IMR-90 (cell line): ENCODE measurements at regions not wholly inside any gene's neighbourhood (a gene's known extent, or its start where the extent isn't known, plus 50 kb on each side); places are given as distances from the start of the nearest gene placed in this dataset.

Experiments
- ATAC-seq: fragments of 200-7000 bp; cut with Tn5 transposase; 2 replicates; pipeline ENCODE4 v1.9.1; 2020; ENCODE audit warnings: low read depth, mild to moderate bottlenecking, moderate library complexity
- BruUV-seq: library from RNA; stranded (reverse); fragments of 400-500 nt; replicated peaks from 2 replicates; lab custom pipeline; 2021; lab: Mats Ljungman, UMichigan
- CTCF ChIA-PET: fragments of 300-600 bp; formaldehyde crosslinking; extraction: SDS; loops from one replicate; lab custom pipeline; 2021; ENCODE audit warnings: antibody characterized with exemption; lab: Yijun Ruan, JAX
- POLR2A ChIA-PET: fragments of 300-600 bp; sonication (Branson Sonifier 250); formaldehyde crosslinking; loops from one replicate; lab custom pipeline; 2022; ENCODE audit warnings: antibody characterized with exemption; ENCODE audit not compliant: unreplicated experiment; lab: Charles Lee
- DNase-seq: peaks from one replicate; pipeline ENCODE4 v3.0.0; 2013
- H2AFZ ChIP-seq: replicated peaks from 2 replicates; pipeline ENCODE3; 2013; ENCODE audit warnings: low read length, mild to moderate bottlenecking; ENCODE audit not compliant: poor library complexity
- H2AK5ac ChIP-seq: 2 replicates; pipeline ENCODE4 v1.6.1; 2013; ENCODE audit warnings: low read depth, low read length, inconsistent platforms
- H2AK9ac ChIP-seq: replicated peaks from 2 replicates; pipeline ENCODE3; 2013; ENCODE audit warnings: mild to moderate bottlenecking, low read depth, low read length, moderate library complexity; ENCODE audit not compliant: poor library complexity
- H2BK120ac ChIP-seq: 2 replicates; pipeline ENCODE4 v1.6.1; 2013; ENCODE audit warnings: low read depth, low read length, inconsistent platforms
- H2BK15ac ChIP-seq: 3 replicates; pipeline ENCODE4 v1.6.1; 2013; ENCODE audit warnings: low read depth, low read length, inconsistent platforms
- H2BK20ac ChIP-seq: 2 replicates; pipeline ENCODE4 v1.6.1; 2013; ENCODE audit warnings: low read depth, mild to moderate bottlenecking, inconsistent platforms, low read length, moderate library complexity
- H2BK5ac ChIP-seq: 2 replicates; pipeline ENCODE4 v1.6.1; 2013; ENCODE audit warnings: mild to moderate bottlenecking, low read depth, low read length, inconsistent platforms; ENCODE audit not compliant: poor library complexity, severe bottlenecking
- H3K14ac ChIP-seq: replicated peaks from 2 replicates; pipeline ENCODE4 v1.6.1; 2013; ENCODE audit warnings: low read depth, low read length, inconsistent platforms
- H3K18ac ChIP-seq: 2 replicates; pipeline ENCODE4 v1.6.1; 2013; ENCODE audit warnings: low read depth, low read length, control low read depth
- H3K23ac ChIP-seq: 2 replicates; pipeline ENCODE4 v1.6.1; 2013; ENCODE audit warnings: low read depth, low read length, inconsistent platforms
- H3K27ac ChIP-seq: 2 replicates; pipeline ENCODE4 v1.5.1; 2013; ENCODE audit warnings: mild to moderate bottlenecking, control low read depth, low read length; ENCODE audit not compliant: insufficient read depth
- H3K27me3 ChIP-seq: 2 replicates; pipeline ENCODE4 v1.6.1; 2013; ENCODE audit warnings: low read length; ENCODE audit not compliant: control insufficient read depth, insufficient read depth
- H3K36me3 ChIP-seq: 2 replicates; pipeline ENCODE4 v1.6.1; 2013; ENCODE audit warnings: low read length, mixed read lengths; ENCODE audit not compliant: control insufficient read depth, insufficient read depth
- H3K4ac ChIP-seq: 2 replicates; pipeline ENCODE4 v1.6.1; 2013; ENCODE audit warnings: low read depth, low read length, inconsistent platforms
- H3K4me1 ChIP-seq: 2 replicates; pipeline ENCODE4 v1.6.1; 2013; ENCODE audit warnings: low read length, mixed read lengths; ENCODE audit not compliant: control insufficient read depth, insufficient read depth
- H3K4me2 ChIP-seq: 2 replicates; pipeline ENCODE4 v1.6.1; 2013; ENCODE audit warnings: low read depth, mild to moderate bottlenecking, control low read depth, low read length, moderate library complexity
- H3K4me3 ChIP-seq: 2 replicates; pipeline ENCODE4 v1.5.1; 2013; ENCODE audit warnings: low read depth, mild to moderate bottlenecking, control low read depth, low read length, moderate library complexity; ENCODE audit not compliant: insufficient read depth
- H3K56ac ChIP-seq: 2 replicates; pipeline ENCODE4 v1.6.1; 2013; ENCODE audit warnings: low read length, inconsistent platforms; ENCODE audit not compliant: insufficient read depth; ENCODE audit errors: extremely low read depth
- H3K79me1 ChIP-seq, 2 experiments: 2 replicates each; pipeline ENCODE4 v1.6.1; 2013; ENCODE audit warnings: low read length in 2 of 2, inconsistent platforms in 1 of 2, low read depth in 1 of 2
- H3K9ac ChIP-seq: 2 replicates; pipeline ENCODE4 v1.6.1; 2013; ENCODE audit warnings: low read depth, low read length, control low read depth
- H3K9me1 ChIP-seq: 2 replicates; pipeline ENCODE4 v1.6.1; 2013; ENCODE audit warnings: low read length, inconsistent platforms; ENCODE audit not compliant: insufficient read depth
- H3K9me3 ChIP-seq: 2 replicates; pipeline ENCODE4 v1.6.1; 2013; ENCODE audit warnings: low read length; ENCODE audit not compliant: control insufficient read depth, insufficient read depth
- H4K20me1 ChIP-seq: 2 replicates; pipeline ENCODE4 v1.6.1; 2013; ENCODE audit warnings: low read length, inconsistent platforms; ENCODE audit not compliant: insufficient read depth
- H4K5ac ChIP-seq: 2 replicates; pipeline ENCODE4 v1.6.1; 2013; ENCODE audit warnings: mild to moderate bottlenecking, low read depth, low read length, control low read depth
- H4K8ac ChIP-seq, 2 experiments: 2 replicates each; pipeline ENCODE4 v1.6.1; 2013; ENCODE audit warnings: low read depth in 2 of 2, low read length in 2 of 2, control low read depth in 1 of 2, inconsistent platforms in 1 of 2
- H4K91ac ChIP-seq: 2 replicates; pipeline ENCODE4 v1.6.1; 2013; ENCODE audit warnings: low read depth, low read length, inconsistent platforms; ENCODE audit not compliant: insufficient read depth
- CHD1 ChIP-seq: IDR thresholded peaks from 2 replicates; pipeline ENCODE4 v1.6.1; 2012; ENCODE audit warnings: low read depth, low read length, improper control_type of control experiment
- FOS ChIP-seq: fragments of 150-350 bp; IDR thresholded peaks from 2 replicates; pipeline ENCODE4 v1.6.1; 2016; ENCODE audit warnings: low read depth, low read length
- MXI1 ChIP-seq: IDR thresholded peaks from 2 replicates; pipeline ENCODE4 v1.6.1; 2012; ENCODE audit warnings: low read depth, mild to moderate bottlenecking, low read length, moderate library complexity, borderline replicate concordance
- NFE2L2 ChIP-seq: fragments of 150-350 bp; IDR thresholded peaks from 2 replicates; pipeline ENCODE4 v1.6.1; 2016; ENCODE audit warnings: low read depth, mild to moderate bottlenecking, low read length
- POLR2A ChIP-seq: IDR thresholded peaks from 2 replicates; pipeline ENCODE4 v1.6.1; 2012; ENCODE audit warnings: mild to moderate bottlenecking, low read depth, low read length
- RFX5 ChIP-seq: IDR thresholded peaks from 2 replicates; pipeline ENCODE4 v1.8.0; 2012; ENCODE audit warnings: low read depth, mild to moderate bottlenecking, low read length, moderate library complexity
- SMC3 ChIP-seq: fragments of 150-350 bp; IDR thresholded peaks from 2 replicates; pipeline ENCODE4 v1.6.1; 2016; ENCODE audit warnings: low read depth, mild to moderate bottlenecking, antibody characterized with exemption, low read length, moderate library complexity
- WGBS, 2 experiments: methylation state at CpG; one replicate each; pipeline versions ENCODE4 v1.1.5 to v1.1.7; 2013; ENCODE audit warnings: missing lambda C conversion rate in 2 of 2; ENCODE audit not compliant: insufficient read length in 1 of 2; ENCODE audit errors: extremely low coverage in 2 of 2; 5-methylcytosine and 5-hydroxymethylcytosine counted together
- dilution Hi-C: fragments of 300-500 bp; cut with HindIII; formaldehyde crosslinking; loops from one replicate; pipeline ENCODE4 v1.14.3; 2018; ENCODE audit warnings: low sequenced_read_pairs; ENCODE audit not compliant: unreplicated experiment
- in situ Hi-C: fragments of 300-500 bp; cut with MboI; formaldehyde crosslinking; loops from 3 replicates; pipeline ENCODE4 v1.14.3; 2019; ENCODE audit warnings: low sequenced_read_pairs, inconsistent platforms, mixed read lengths
- intact Hi-C: fragments of 100-400 bp; cut with micrococcal nuclease; formaldehyde crosslinking; loops from 2 replicates; pipeline ENCODE4 v1.10.0; 2022

- no peak overlapping the region for H2AK9ac ChIP-seq
- in situ Hi-C loops (no loop called here), dilution Hi-C loops (no loop called here), intact Hi-C loops (no loop called here)
- BruUV-seq: no TSS peak
- CTCF ChIA-PET: no interaction called here
- no peak overlapping the region for H2AK5ac ChIP-seq
- no peak overlapping the region for H2AFZ ChIP-seq
- H2BK20ac ChIP-seq: no peak overlapping the region
- no peak overlapping the region for H3K4me2 ChIP-seq
- peaks cover 3% of the 10 kb centered on the region for H3K27me3 ChIP-seq
- H3K9ac ChIP-seq: no peak overlapping the region
- no peaks in the 10 kb centered on the region for H3K9me3 ChIP-seq
- no peak overlapping the region for H3K23ac ChIP-seq
- no peaks in the 10 kb centered on the region for H3K9me1 ChIP-seq
- H4K5ac ChIP-seq: no peak overlapping the region
- no peak overlapping the region for H2BK5ac ChIP-seq
- no peak overlapping the region for H3K18ac ChIP-seq
- H4K20me1 ChIP-seq: no peaks in the 10 kb centered on the region
- WGBS, 2 experiments: 95% methylated on average over 3 of the region's 5 CpGs; no CpG with 5 or more reads in 1 of the 2 experiments
- POLR2A ChIA-PET: no interaction called here
- H3K4ac ChIP-seq: no peak overlapping the region
- no peak for TF ChIP-seq POLR2A
- no peak for TF ChIP-seq MXI1
- no peak for TF ChIP-seq NFE2L2
- no peak for TF ChIP-seq FOS
- no peak for TF ChIP-seq SMC3
- no peak for TF ChIP-seq RFX5
- no peak for TF ChIP-seq CHD1
- no peaks in the 10 kb centered on the region for H3K36me3 ChIP-seq
- no peak overlapping the region for H4K8ac ChIP-seq
- H3K4me3 ChIP-seq: no peak overlapping the region
- DNase-seq (no peak), ATAC-seq (no peak)
- no peak overlapping the region for H3K27ac ChIP-seq
- H4K91ac ChIP-seq: no peak overlapping the region
- no peak overlapping the region for H3K14ac ChIP-seq
- H3K79me1 ChIP-seq: no peaks in the 10 kb centered on the region
- H3K4me1 ChIP-seq: no peaks in the 10 kb centered on the region
- H2BK120ac ChIP-seq: no peak overlapping the region
- no peak overlapping the region for H3K56ac ChIP-seq
- H2BK15ac ChIP-seq: no peak overlapping the region
Observed at GRCh38 chr21:32185726-32186125, 93.1 kb downstream of the MIS18A start.
